ENCODE measurements at regions not wholly inside any gene's neighbourhood (a gene's known extent, or its start where the extent isn't known, plus 50 kb on each side); places are given as distances from the start of the nearest gene placed in this dataset.

DNA sequence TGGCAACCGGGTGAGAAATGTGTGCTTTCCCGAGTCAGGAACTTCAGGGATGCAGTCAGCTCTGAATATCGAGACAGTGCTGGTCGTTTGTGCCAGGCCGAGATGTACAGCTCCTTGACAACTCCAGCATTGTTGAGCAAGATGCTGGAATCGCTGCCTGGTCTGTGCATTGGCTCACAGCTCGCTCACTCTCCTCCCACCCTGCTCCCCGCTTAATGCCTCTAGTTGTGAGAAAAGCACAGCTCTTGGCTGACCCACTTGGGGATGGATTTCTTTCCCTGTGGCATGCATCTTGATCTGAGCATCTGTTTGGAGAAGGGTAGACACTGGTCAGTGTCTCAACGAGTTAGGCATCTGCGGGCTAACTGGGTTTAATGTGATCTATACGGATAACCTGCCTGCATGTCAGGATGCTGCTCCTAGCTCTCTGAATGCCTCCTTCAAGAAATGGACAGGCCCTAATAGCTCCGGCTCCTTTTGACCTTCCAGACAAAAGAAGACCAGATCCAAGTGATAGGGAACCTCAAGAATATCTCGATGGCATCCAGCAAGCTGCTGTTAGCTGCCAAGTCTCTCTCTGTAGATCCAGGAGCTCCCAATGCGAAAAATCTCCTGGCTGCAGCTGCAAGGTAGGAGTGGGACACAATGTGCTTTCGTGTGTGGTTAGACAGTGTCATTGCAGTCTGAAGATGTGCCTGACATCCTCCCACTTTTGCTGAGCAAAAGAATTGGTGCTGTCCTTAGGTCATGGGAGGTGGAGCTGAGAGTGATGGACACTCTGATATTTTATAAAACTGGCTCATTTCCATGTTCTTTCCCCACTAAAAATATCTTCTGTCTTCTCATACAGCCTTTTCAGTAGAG is 302.2 kb upstream of the TPM1 start:
- TF ChIP-seq, protein P1, sequence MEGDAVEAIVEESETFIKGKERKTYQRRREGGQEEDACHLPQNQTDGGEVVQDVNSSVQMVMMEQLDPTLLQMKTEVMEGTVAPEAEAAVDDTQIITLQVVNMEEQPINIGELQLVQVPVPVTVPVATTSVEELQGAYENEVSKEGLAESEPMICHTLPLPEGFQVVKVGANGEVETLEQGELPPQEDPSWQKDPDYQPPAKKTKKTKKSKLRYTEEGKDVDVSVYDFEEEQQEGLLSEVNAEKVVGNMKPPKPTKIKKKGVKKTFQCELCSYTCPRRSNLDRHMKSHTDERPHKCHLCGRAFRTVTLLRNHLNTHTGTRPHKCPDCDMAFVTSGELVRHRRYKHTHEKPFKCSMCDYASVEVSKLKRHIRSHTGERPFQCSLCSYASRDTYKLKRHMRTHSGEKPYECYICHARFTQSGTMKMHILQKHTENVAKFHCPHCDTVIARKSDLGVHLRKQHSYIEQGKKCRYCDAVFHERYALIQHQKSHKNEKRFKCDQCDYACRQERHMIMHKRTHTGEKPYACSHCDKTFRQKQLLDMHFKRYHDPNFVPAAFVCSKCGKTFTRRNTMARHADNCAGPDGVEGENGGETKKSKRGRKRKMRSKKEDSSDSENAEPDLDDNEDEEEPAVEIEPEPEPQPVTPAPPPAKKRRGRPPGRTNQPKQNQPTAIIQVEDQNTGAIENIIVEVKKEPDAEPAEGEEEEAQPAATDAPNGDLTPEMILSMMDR (conservative IDR thresholded peaks at IDR 0.05) = no peak
- no peak for TF ChIP-seq EZH2 (IDR thresholded peaks at IDR 0.05; ENCODE audit: low read depth)
